ENCODE measurements at regions not wholly inside any gene's neighbourhood (a gene's known extent, or its start where the extent isn't known, plus 50 kb on each side); places are given as distances from the start of the nearest gene placed in this dataset.

GRCh38 chr11:111169367-111169766 lies 76.2 kb upstream of the POU2AF2 start:
- POLR2A ChIA-PET = no interaction called here
- CTCF ChIA-PET = no interaction called here
- no peaks in the 10 kb centered on the region for H3K36me3 ChIP-seq (ENCODE audit: control insufficient read depth, insufficient read depth, low read length)
- H3K4me1 ChIP-seq (ENCODE audit: control insufficient read depth, insufficient read depth, low read length) = no peaks in the 10 kb centered on the region
- H3K27me3 ChIP-seq (ENCODE audit: control insufficient read depth, insufficient read depth, low read length) = peaks cover 2% of the 10 kb centered on the region
- no peak overlapping the region for H3K27ac ChIP-seq (ENCODE audit: low read length)
- no peaks in the 10 kb centered on the region for H3K9me3 ChIP-seq (ENCODE audit: control insufficient read depth, insufficient read depth, low read depth, low read length)
- H3K4me3 ChIP-seq (ENCODE audit: low read depth in 2 of 2, low read length in 2 of 2) = no peak overlapping the region
- ATAC-seq (no peak), DNase-seq (ENCODE audit: low read depth, low spot score) (no peak)
- intact Hi-C loops (cut with micrococcal nuclease; ENCODE audit: unreplicated experiment) = no loop called here
- in situ Hi-C loops (cut with HindIII; ENCODE audit: low pct_unique_long_range_greater_than_20kb, low sequenced_read_pairs) = no loop called here
- no TSS peak for BruUV-seq (replicated peaks)
- no peak for TF ChIP-seq CTCF (IDR thresholded peaks at IDR 0.05)
- TF ChIP-seq TCF7L2 (IDR thresholded peaks at IDR 0.05; ENCODE audit: low read depth, low read length) = no peak
- TF ChIP-seq, protein P1, sequence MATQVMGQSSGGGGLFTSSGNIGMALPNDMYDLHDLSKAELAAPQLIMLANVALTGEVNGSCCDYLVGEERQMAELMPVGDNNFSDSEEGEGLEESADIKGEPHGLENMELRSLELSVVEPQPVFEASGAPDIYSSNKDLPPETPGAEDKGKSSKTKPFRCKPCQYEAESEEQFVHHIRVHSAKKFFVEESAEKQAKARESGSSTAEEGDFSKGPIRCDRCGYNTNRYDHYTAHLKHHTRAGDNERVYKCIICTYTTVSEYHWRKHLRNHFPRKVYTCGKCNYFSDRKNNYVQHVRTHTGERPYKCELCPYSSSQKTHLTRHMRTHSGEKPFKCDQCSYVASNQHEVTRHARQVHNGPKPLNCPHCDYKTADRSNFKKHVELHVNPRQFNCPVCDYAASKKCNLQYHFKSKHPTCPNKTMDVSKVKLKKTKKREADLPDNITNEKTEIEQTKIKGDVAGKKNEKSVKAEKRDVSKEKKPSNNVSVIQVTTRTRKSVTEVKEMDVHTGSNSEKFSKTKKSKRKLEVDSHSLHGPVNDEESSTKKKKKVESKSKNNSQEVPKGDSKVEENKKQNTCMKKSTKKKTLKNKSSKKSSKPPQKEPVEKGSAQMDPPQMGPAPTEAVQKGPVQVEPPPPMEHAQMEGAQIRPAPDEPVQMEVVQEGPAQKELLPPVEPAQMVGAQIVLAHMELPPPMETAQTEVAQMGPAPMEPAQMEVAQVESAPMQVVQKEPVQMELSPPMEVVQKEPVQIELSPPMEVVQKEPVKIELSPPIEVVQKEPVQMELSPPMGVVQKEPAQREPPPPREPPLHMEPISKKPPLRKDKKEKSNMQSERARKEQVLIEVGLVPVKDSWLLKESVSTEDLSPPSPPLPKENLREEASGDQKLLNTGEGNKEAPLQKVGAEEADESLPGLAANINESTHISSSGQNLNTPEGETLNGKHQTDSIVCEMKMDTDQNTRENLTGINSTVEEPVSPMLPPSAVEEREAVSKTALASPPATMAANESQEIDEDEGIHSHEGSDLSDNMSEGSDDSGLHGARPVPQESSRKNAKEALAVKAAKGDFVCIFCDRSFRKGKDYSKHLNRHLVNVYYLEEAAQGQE (IDR thresholded peaks at IDR 0.05; ENCODE audit: insufficient read depth in 1 of 2, low read depth in 2 of 2, low read length in 1 of 2) = no peak
- no peak for TF ChIP-seq SIN3A (IDR thresholded peaks at IDR 0.05; ENCODE audit: borderline replicate concordance, insufficient read depth, low read depth, low read length)
- TF ChIP-seq POLR2AphosphoS5 (IDR thresholded peaks at IDR 0.05; ENCODE audit: low read depth, low read length) = no peak

- ATAC-seq = no peak
- Histone ChIP-seq H3K36me3 (ENCODE audit: control insufficient read depth, insufficient read depth, low read length) (no peaks in the 10 kb centered on the region), H3K27me3 (ENCODE audit: control insufficient read depth, insufficient read depth, low read length) (peaks cover under 1% of the 10 kb centered on the region), H3K4me1 (ENCODE audit: control insufficient read depth, insufficient read depth, low read length) (no peaks in the 10 kb centered on the region), H3K4me3 (ENCODE audit: low read depth in 2 of 2, low read length in 2 of 2) (no peak overlapping the region), H3K27ac (ENCODE audit: low read length) (no peak overlapping the region), H3K9me3 (ENCODE audit: control insufficient read depth, insufficient read depth, low read depth, low read length) (no peaks in the 10 kb centered on the region)
- no peak for DNase-seq (ENCODE audit: low read depth, low spot score)
- POLR2A ChIA-PET = no interaction called here
- intact Hi-C loops (cut with micrococcal nuclease; ENCODE audit: unreplicated experiment) (no loop called here), in situ Hi-C loops (cut with HindIII; ENCODE audit: low pct_unique_long_range_greater_than_20kb, low sequenced_read_pairs) (no loop called here)
- no peak for TF ChIP-seq POLR2AphosphoS5 (IDR thresholded peaks at IDR 0.05; ENCODE audit: low read depth, low read length)
- BruUV-seq (replicated peaks) = no TSS peak
- CTCF ChIA-PET = no interaction called here
These were observed 76.7 kb upstream of the POU2AF2 start for GRCh38 chr11:111168871-111169270.

DNA sequence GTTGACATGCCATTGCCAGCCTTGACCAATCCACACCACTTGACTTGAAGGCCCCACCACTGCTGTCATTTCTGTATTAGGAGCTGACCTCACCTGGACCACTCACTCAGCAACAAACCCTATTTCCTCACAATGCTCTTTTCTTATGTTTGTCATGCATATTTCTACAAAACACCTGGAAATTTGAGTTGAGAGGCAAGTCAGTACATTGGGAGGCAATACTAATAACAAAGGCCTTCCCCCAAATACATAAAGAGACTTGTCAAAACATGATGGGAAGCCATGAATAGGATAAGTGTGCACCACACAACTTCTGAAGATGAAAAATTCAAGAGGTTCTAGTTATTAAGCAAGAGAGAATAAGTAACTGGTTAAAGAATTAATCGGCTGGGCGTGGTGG lies 77.9 kb upstream of the POU2AF2 start:
- no TSS peak for BruUV-seq (replicated peaks)
- intact Hi-C loops (cut with micrococcal nuclease; ENCODE audit: unreplicated experiment) = no loop called here

More for the DNA sequence above, 77.9 kb upstream of the POU2AF2 start:
- ATAC-seq (no peak), DNase-seq (ENCODE audit: low read depth, low spot score) (no peak)
- Histone ChIP-seq H3K4me3 (ENCODE audit: low read depth in 2 of 2, low read length in 2 of 2) (no peak overlapping the region), H3K4me1 (ENCODE audit: control insufficient read depth, insufficient read depth, low read length) (no peaks in the 10 kb centered on the region), H3K9me3 (ENCODE audit: control insufficient read depth, insufficient read depth, low read depth, low read length) (no peaks in the 10 kb centered on the region), H3K27me3 (ENCODE audit: control insufficient read depth, insufficient read depth, low read length) (no peaks in the 10 kb centered on the region; the same call in 1 of the 2 replicates), H3K27ac (ENCODE audit: low read length) (no peak overlapping the region), H3K36me3 (ENCODE audit: control insufficient read depth, insufficient read depth, low read length) (no peaks in the 10 kb centered on the region)
- in situ Hi-C loops (cut with HindIII; ENCODE audit: low pct_unique_long_range_greater_than_20kb, low sequenced_read_pairs) = no loop called here
- POLR2A ChIA-PET = no interaction called here
- CTCF ChIA-PET = no interaction called here
- no peak for TF ChIP-seq CTCF (IDR thresholded peaks at IDR 0.05)
- no peak for TF ChIP-seq TCF7L2 (IDR thresholded peaks at IDR 0.05; ENCODE audit: low read depth, low read length)
- no peak for TF ChIP-seq SIN3A (IDR thresholded peaks at IDR 0.05; ENCODE audit: borderline replicate concordance, insufficient read depth, low read depth, low read length)
- TF ChIP-seq, protein P1 (IDR thresholded peaks at IDR 0.05; ENCODE audit: insufficient read depth in 1 of 2, low read depth in 2 of 2, low read length in 1 of 2) = no peak
- TF ChIP-seq POLR2AphosphoS5 (IDR thresholded peaks at IDR 0.05; ENCODE audit: low read depth, low read length) = no peak
